HFFc6 (cell line): ENCODE measurements at regions not wholly inside any gene's neighbourhood (a gene's known extent, or its start where the extent isn't known, plus 50 kb on each side); places are given as distances from the start of the nearest gene placed in this dataset.
"Not testable (repeated sequence)": the region's sequence is repeated elsewhere in the genome, so short reads cannot be mapped to it uniquely, and the experiment has no call there.

Experiments used
- DNase-seq: peaks from one replicate; pipeline ENCODE4 v3.0.0-alpha.2; 2018
- H3K27ac Mint-ChIP-seq: 2 replicates; pipeline ENCODE4 v1.8.0; 2020; ENCODE audit warnings: mild to moderate bottlenecking, mixed read lengths
- H3K27me3 Mint-ChIP-seq: 2 replicates; pipeline ENCODE4 v1.8.0; 2021; ENCODE audit warnings: mild to moderate bottlenecking, moderate library complexity, mixed read lengths; ENCODE audit not compliant: insufficient read depth
- H3K36me3 Mint-ChIP-seq: 2 replicates; pipeline ENCODE4 v1.8.0; 2021; ENCODE audit warnings: low read depth, mixed read lengths
- H3K4me1 Mint-ChIP-seq: 2 replicates; pipeline ENCODE4 v1.8.0; 2020; ENCODE audit warnings: low read depth, mixed read lengths
- H3K4me3 Mint-ChIP-seq: 2 replicates; pipeline ENCODE4 v1.8.0; 2020; ENCODE audit warnings: mild to moderate bottlenecking, moderate library complexity, mixed read lengths
- H3K9me3 Mint-ChIP-seq: 2 replicates; pipeline ENCODE4 v1.8.0; 2020; ENCODE audit warnings: mild to moderate bottlenecking, mixed read lengths
- TF ChIP-seq, protein P1 (sequence below): fragments of 200-600 bp; sonication (generic); IDR thresholded peaks from 2 replicates; pipeline ENCODE4 v1.5.0; 2021; ENCODE audit warnings: antibody characterized with exemption, mild to moderate bottlenecking

DNA sequence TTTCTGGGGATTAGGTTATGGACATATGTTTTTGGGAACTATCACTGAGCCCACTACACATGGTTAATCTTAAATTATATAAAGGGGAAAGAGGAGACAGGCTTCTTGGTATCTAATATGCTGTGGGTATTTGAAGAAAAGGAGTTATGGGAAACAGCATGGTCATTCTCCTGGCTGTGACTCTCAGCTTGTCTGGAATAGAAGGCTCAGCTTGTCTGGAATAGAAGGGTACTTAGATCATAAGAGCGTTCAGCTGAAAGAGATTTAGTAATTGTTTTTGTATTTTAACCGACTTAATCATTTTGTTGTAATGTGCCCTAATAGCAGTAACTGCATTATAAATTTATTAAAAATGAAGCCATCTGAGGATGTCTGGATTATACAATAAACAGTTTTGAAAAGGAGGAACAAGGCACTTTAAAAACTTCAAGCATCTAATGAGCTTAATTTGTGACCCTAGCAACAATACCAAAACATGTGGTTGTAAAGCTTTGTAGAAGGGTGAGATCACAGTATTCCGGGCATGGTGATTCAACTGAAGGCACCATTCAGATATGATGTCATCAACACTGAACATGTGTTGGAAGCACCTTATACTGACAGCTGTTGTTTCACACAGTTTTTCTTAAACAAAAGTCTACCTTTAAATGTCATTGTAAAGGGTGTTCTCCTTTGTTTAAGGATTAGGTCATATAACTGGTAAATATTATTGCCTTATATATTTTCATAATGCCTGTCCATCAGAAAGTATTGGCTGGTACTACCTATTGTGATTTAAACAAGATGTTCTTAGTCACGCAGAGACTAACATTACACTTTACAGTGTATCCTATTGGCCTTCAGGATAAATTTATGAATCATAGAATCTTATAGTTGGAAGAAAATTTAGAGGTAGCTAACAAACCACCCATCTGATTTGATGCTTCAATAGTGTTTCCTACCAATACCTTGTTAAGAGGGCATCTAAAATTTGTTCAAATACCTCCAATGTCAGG lies 2174.1 kb upstream of the WWC1 start:
- Mint-ChIP-seq H3K4me3 (no peak overlapping the region), H3K27me3 (no peaks in the 10 kb centered on the region; the same call in 1 of the 2 replicates), H3K4me1 (no peaks in the 10 kb centered on the region), H3K27ac (no peak overlapping the region), H3K36me3 (no peaks in the 10 kb centered on the region), H3K9me3 (peaks cover 39% of the 10 kb centered on the region)
- DNase-seq = no peak
- TF ChIP-seq, protein P1, sequence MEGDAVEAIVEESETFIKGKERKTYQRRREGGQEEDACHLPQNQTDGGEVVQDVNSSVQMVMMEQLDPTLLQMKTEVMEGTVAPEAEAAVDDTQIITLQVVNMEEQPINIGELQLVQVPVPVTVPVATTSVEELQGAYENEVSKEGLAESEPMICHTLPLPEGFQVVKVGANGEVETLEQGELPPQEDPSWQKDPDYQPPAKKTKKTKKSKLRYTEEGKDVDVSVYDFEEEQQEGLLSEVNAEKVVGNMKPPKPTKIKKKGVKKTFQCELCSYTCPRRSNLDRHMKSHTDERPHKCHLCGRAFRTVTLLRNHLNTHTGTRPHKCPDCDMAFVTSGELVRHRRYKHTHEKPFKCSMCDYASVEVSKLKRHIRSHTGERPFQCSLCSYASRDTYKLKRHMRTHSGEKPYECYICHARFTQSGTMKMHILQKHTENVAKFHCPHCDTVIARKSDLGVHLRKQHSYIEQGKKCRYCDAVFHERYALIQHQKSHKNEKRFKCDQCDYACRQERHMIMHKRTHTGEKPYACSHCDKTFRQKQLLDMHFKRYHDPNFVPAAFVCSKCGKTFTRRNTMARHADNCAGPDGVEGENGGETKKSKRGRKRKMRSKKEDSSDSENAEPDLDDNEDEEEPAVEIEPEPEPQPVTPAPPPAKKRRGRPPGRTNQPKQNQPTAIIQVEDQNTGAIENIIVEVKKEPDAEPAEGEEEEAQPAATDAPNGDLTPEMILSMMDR = no peak

DNA sequence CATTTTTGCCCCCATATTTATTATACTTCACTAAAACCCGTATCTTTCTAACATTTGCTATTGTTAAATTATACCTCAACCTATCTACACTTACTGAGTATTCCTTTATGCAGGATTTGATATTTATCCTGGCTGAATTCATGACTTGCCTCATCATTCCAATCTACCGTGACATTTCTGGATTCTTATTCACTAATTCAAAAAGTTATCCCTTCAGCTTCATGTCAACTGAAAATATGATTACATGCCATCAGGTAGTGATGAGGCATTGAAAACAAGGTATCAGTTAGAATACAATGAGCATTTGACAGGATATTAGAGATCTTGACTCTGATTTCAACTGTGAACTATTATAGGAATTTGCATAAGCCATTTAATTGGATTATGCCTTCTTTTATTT lies 2171.9 kb upstream of the WWC1 start:
- H3K27me3 Mint-ChIP-seq = no peaks in the 10 kb centered on the region; the same call in 1 of the 2 replicates
- H3K9me3 Mint-ChIP-seq = peaks cover 42% of the 10 kb centered on the region
- TF ChIP-seq, protein P1 = no peak
- H3K27ac Mint-ChIP-seq = no peak overlapping the region
- H3K4me1 Mint-ChIP-seq = no peaks in the 10 kb centered on the region
- DNase-seq = no peak
- H3K4me3 Mint-ChIP-seq = no peak overlapping the region
- H3K36me3 Mint-ChIP-seq = no peaks in the 10 kb centered on the region

DNA sequence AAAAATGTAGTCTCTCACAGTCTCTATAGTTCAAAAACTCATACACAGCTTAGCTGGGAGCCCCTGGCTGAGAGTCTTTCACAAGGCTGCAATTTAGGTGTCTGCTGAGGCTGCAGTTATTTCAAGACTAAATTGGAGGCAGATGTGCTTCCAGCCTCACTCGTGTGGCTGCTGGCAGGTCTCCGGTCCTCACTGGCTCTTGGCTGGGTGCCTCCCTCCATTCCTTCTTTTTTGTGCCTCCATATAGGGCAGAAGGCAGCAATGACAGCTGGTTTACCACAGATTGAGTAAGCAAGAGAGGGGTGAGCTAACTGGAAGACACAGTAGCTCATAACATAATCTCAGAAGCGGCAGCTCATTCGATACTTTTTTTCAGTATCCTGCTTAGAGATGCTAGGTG lies 2167.7 kb upstream of the WWC1 start:
- no peaks in the 10 kb centered on the region; the same call in 1 of the 2 replicates for H3K27me3 Mint-ChIP-seq
- H3K27ac Mint-ChIP-seq = no peak overlapping the region
- no peak for DNase-seq
- H3K9me3 Mint-ChIP-seq = peaks cover 42% of the 10 kb centered on the region
- H3K4me3 Mint-ChIP-seq = no peak overlapping the region
- no peaks in the 10 kb centered on the region for H3K36me3 Mint-ChIP-seq
- TF ChIP-seq, protein P1 = no peak
- H3K4me1 Mint-ChIP-seq = no peaks in the 10 kb centered on the region

DNA sequence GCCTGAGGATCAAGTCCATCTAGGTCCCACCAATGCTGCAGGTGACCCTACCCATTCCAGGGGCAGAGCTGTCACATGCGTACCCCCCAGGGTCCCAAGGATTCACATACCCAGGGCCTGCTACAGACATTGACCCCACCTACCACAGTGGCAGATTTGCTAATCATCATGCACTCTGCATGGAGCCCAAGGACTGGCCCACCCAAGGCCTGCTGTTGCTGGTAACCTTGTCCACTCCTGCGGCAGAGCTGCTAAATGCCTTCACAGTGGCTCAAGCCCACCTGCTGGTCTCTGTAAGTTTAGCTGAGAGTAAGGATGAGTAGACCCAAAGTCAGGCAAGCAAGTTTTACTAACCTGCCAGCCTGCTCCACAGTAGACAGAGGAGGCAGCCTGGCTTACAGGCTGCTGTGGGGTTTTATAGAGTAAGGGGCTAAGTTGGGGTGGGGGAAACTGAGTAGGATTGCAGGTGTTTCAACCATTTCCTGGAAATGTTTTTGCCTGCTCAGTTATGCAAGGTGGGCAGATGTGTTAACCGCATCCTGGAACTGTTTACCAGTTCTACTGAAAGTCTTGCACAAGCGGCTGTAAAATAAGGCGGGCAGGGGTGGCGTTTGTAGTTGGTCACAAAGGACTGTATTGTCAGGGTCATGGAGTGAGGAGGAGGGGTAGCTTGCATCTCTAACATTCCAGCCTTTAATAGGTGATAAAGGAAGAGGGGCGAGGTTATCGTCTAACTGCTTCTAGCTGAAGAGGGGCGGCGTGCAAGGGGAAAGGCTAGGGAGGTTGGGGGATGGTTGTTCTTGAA lies 2163.5 kb upstream of the WWC1 start:
- Mint-ChIP-seq H3K4me3 (no peak overlapping the region), H3K4me1 (no peaks in the 10 kb centered on the region), H3K36me3 (no peaks in the 10 kb centered on the region), H3K27me3 (no peaks in the 10 kb centered on the region), H3K27ac (no peak overlapping the region), H3K9me3 (peaks cover 22% of the 10 kb centered on the region)
- TF ChIP-seq, protein P1 = no peak
- DNase-seq = no peak

GRCh38 chr5:166145107-166145506 lies 2146.3 kb upstream of the WWC1 start:
- DNase-seq, H3K36me3 Mint-ChIP-seq, H3K4me1 Mint-ChIP-seq, H3K27me3 Mint-ChIP-seq, H3K4me3 Mint-ChIP-seq, H3K27ac Mint-ChIP-seq: not testable (repeated sequence)
- peaks cover 26% of the 10 kb centered on the region for H3K9me3 Mint-ChIP-seq
